SK-N-SH (cell line): ENCODE measurements at regions not wholly inside any gene's neighbourhood (a gene's known extent, or its start where the extent isn't known, plus 50 kb on each side); places are given as distances from the start of the nearest gene placed in this dataset.

Source experiments
- CTCF ChIA-PET: fragments of 300-600, 350-600 bp; formaldehyde crosslinking; extraction: SDS; loops from one replicate; lab custom pipeline; 2021; lab: Yijun Ruan, JAX
- POLR2A ChIA-PET: fragments of 350-600 bp; sonication (Branson Sonifier 250); formaldehyde crosslinking; extraction: SDS; loops from one replicate; lab custom pipeline; 2020; ENCODE audit warnings: antibody characterized with exemption, inconsistent platforms; lab: Yijun Ruan, JAX
- DNase-seq: peaks from one replicate; pipeline ENCODE4 v3.0.0; 2012
- H2AFZ ChIP-seq: fragments of 200-600 bp; sonication (generic); 2 replicates; pipeline ENCODE4 v1.8.1; 2016; ENCODE audit warnings: antibody characterized with exemption, mild to moderate bottlenecking, low read depth
- H3F3A ChIP-seq: fragments of 200-600 bp; sonication (generic); replicated peaks from 2 replicates; pipeline ENCODE3; 2016; ENCODE audit warnings: antibody characterized with exemption, mild to moderate bottlenecking; ENCODE audit not compliant: insufficient read depth
- H3K27ac ChIP-seq, 2 experiments: fragments of 200-500 bp in 1 of 2; fragments of 200-600 bp in 1 of 2; sonication (Bioruptor generic) in 1 of 2; sonication (generic), shearing (Covaris generic) in 1 of 2; 2 replicates each; pipeline versions ENCODE4 v1.5.1 to v1.6.1; 2014 to 2016; ENCODE audit warnings: low read depth in 2 of 2, inconsistent platforms in 1 of 2, low read length in 1 of 2, mild to moderate bottlenecking in 1 of 2, mixed read lengths in 1 of 2
- H3K27me3 ChIP-seq: fragments of 200-600 bp; sonication (generic), shearing (Covaris generic); 2 replicates; pipeline ENCODE4 v1.6.1; 2016; ENCODE audit warnings: mixed run types; ENCODE audit not compliant: insufficient read depth
- H3K36me3 ChIP-seq, 2 experiments: fragments of 200-500 bp in 1 of 2; fragments of 200-600 bp in 1 of 2; sonication (Bioruptor generic) in 1 of 2; sonication (generic) in 1 of 2; replicated peaks in 1 of 2; 2 replicates each; pipeline versions ENCODE3 to v1.5.1; 2014 to 2016; ENCODE audit warnings: low read length in 1 of 2, mild to moderate bottlenecking in 1 of 2; ENCODE audit not compliant: insufficient read depth in 2 of 2, control insufficient read depth in 1 of 2
- H3K4me1 ChIP-seq, 2 experiments: fragments of 200-500 bp in 1 of 2; fragments of 200-600 bp in 1 of 2; sonication (Bioruptor generic) in 1 of 2; sonication (generic), shearing (Covaris generic) in 1 of 2; 2 replicates each; pipeline versions ENCODE4 v1.5.1 to v1.6.1; 2014 to 2016; ENCODE audit warnings: low read depth in 1 of 2, low read length in 1 of 2, mixed run types in 1 of 2; ENCODE audit not compliant: insufficient read depth in 2 of 2, control insufficient read depth in 1 of 2
- H3K4me2 ChIP-seq: fragments of 200-600 bp; sonication (generic), shearing (Covaris generic); 2 replicates; pipeline ENCODE4 v1.6.1; 2017; ENCODE audit warnings: mixed run types
- H3K4me3 ChIP-seq, 2 experiments: fragments of 200-500 bp in 1 of 2; fragments of 200-600 bp in 1 of 2; sonication (Bioruptor generic) in 1 of 2; sonication (generic), shearing (Covaris generic) in 1 of 2; 2 replicates each; pipeline versions ENCODE4 v1.5.1 to v1.8.1; 2014 to 2016; ENCODE audit warnings: low read depth in 2 of 2, inconsistent platforms in 1 of 2, low read length in 1 of 2, mild to moderate bottlenecking in 1 of 2, mixed read lengths in 1 of 2, moderate library complexity in 1 of 2
- H3K79me2 ChIP-seq: fragments of 200-600 bp; sonication (generic); 2 replicates; pipeline ENCODE4 v1.8.1; 2017; ENCODE audit warnings: mild to moderate bottlenecking; ENCODE audit not compliant: insufficient read depth
- H3K9ac ChIP-seq: fragments of 200-600 bp; sonication (generic); 2 replicates; pipeline ENCODE4 v1.6.1; 2017; ENCODE audit warnings: mixed run types
- H3K9me2 ChIP-seq: fragments of 200-600 bp; sonication (generic); 2 replicates; pipeline ENCODE4 v1.6.1; 2017; ENCODE audit warnings: mixed run types
- H3K9me3 ChIP-seq: fragments of 200-600 bp; sonication (generic); 2 replicates; pipeline ENCODE4 v1.6.1; 2017; ENCODE audit warnings: mixed run types, mild to moderate bottlenecking, moderate library complexity
- H4K20me1 ChIP-seq: fragments of 200-600 bp; sonication (generic); 2 replicates; pipeline ENCODE4 v1.6.1; 2017; ENCODE audit warnings: mild to moderate bottlenecking, mixed run types; ENCODE audit not compliant: insufficient read depth
- CHD2 ChIP-seq: fragments of 150-350 bp; IDR thresholded peaks from 2 replicates; pipeline ENCODE4 v1.6.1; 2018; ENCODE audit warnings: low read length; ENCODE audit not compliant: partially characterized antibody
- ELF1 ChIP-seq: IDR thresholded peaks from 2 replicates; pipeline ENCODE4 v1.4.0; 2012
- FOSL2 ChIP-seq: IDR thresholded peaks from 2 replicates; pipeline ENCODE4 v1.4.0; 2012; ENCODE audit warnings: low read depth, mild to moderate bottlenecking, moderate library complexity, borderline replicate concordance
- FOXJ3 ChIP-seq: sonication (generic); formaldehyde crosslinking; IDR thresholded peaks from 2 replicates; pipeline ENCODE4 v1.5.1; 2020; ENCODE audit warnings: mild to moderate bottlenecking, missing genetic modification reagents
- GATA2 ChIP-seq: sonication (generic); formaldehyde crosslinking; IDR thresholded peaks from 2 replicates; pipeline ENCODE4 v1.5.0; 2020; ENCODE audit warnings: mild to moderate bottlenecking, missing genetic modification reagents
- MEF2A ChIP-seq: IDR thresholded peaks from 2 replicates; pipeline ENCODE4 v1.4.0; 2012; ENCODE audit warnings: low read depth, borderline replicate concordance
- MXI1 ChIP-seq: IDR thresholded peaks from 2 replicates; pipeline ENCODE4 v1.6.1; 2012; ENCODE audit warnings: mild to moderate bottlenecking, low read depth, low read length, improper control_type of control experiment
- POLR2AphosphoS5 ChIP-seq: IDR thresholded peaks from 2 replicates; pipeline ENCODE4 v1.6.1; 2012; ENCODE audit warnings: low read depth, low read length
- RAD21 ChIP-seq: IDR thresholded peaks from 2 replicates; pipeline ENCODE4 v1.6.1; 2012; ENCODE audit warnings: mild to moderate bottlenecking, low read length
- RCOR1 ChIP-seq: fragments of 150-350 bp; IDR thresholded peaks from 2 replicates; pipeline ENCODE4 v1.6.1; 2017; ENCODE audit warnings: antibody characterized with exemption, low read length
- RFX5 ChIP-seq: IDR thresholded peaks from 2 replicates; pipeline ENCODE4 v1.6.1; 2012; ENCODE audit warnings: mild to moderate bottlenecking, improper control_type of control experiment, low read length
- RXRA ChIP-seq: IDR thresholded peaks from 2 replicates; pipeline ENCODE4 v1.4.0; 2012; ENCODE audit warnings: low read depth, mild to moderate bottlenecking, borderline replicate concordance
- YY1 ChIP-seq: IDR thresholded peaks from 2 replicates; pipeline ENCODE4 v1.4.0; 2012; ENCODE audit warnings: low read depth, mild to moderate bottlenecking
- WGBS: methylation state at CpG from one replicate; pipeline ENCODE4 v1.1.6; 2017; ENCODE audit warnings: low lambda C conversion rate; 5-methylcytosine and 5-hydroxymethylcytosine counted together
- TF ChIP-seq, protein P1 (sequence below): IDR thresholded peaks from 2 replicates; pipeline ENCODE4 v1.4.0; 2012; ENCODE audit warnings: low read depth, borderline replicate concordance
- TF ChIP-seq, protein P2 (sequence below): fragments of 200-600 bp; sonication (generic); IDR thresholded peaks from 2 replicates; pipeline ENCODE4 v1.6.1; 2017; ENCODE audit warnings: antibody characterized with exemption, mild to moderate bottlenecking, moderate library complexity
- TF ChIP-seq, protein P3 (sequence below): fragments of 150-350 bp; IDR thresholded peaks from 2 replicates; pipeline ENCODE4 v1.6.1; 2017; ENCODE audit warnings: antibody characterized with exemption, low read length, low read depth, borderline replicate concordance
- TF ChIP-seq, protein P4 (sequence below): IDR thresholded peaks from 2 replicates; pipeline ENCODE4 v1.4.0; 2012; ENCODE audit warnings: low read depth, borderline replicate concordance

DNA sequence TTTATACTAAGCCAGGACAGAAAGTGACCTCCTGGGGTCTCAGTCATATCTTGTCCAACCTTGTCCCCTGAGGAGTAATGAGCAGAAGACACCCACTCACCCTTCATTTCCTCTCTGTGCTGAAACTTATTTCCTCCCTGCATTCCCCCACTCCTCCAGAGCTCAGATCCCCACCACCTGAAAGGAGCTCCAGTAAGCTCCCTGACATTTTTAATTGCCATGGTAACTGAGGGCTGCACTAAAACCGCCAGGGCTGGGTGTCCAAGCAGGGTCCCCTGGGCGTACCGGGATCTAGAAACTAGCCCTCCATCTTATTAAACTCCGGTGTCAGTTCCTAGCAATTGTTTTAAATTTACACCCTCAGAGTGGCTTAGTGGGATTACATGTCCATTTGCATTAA is 393.3 kb upstream of the HNRNPA3 start:
- H3K4me3 ChIP-seq = no peak overlapping the region
- H3K9ac ChIP-seq = no peak overlapping the region
- ChIA-PET POLR2A (no interaction called here), CTCF (interaction anchor here (1.1 to 12.2 kb wide), 8 partner anchors 15 to 709 kb away, joined by 3 to 231 read pairs (median 4); no protein-coding TSS in a partner anchor)
- H3K9me3 ChIP-seq = no peaks in the 10 kb centered on the region
- WGBS = 73% methylated on average over 4 of the region's 4 CpGs
- H3K27me3 ChIP-seq = no peaks in the 10 kb centered on the region
- no peak for DNase-seq
- H3K4me2 ChIP-seq = no peak overlapping the region
- no peaks in the 10 kb centered on the region for H3K79me2 ChIP-seq
- H2AFZ ChIP-seq = no peak overlapping the region
- TF ChIP-seq, protein P1, sequence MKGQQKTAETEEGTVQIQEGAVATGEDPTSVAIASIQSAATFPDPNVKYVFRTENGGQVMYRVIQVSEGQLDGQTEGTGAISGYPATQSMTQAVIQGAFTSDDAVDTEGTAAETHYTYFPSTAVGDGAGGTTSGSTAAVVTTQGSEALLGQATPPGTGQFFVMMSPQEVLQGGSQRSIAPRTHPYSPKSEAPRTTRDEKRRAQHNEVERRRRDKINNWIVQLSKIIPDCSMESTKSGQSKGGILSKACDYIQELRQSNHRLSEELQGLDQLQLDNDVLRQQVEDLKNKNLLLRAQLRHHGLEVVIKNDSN = no peak
- TF ChIP-seq FOSL2 (no peak), GATA2 (CRISPR knock-in tag) (no peak), RCOR1 (no peak), MXI1 (no peak), POLR2AphosphoS5 (no peak), RFX5 (no peak), YY1 (no peak), CHD2 (no peak), FOXJ3 (CRISPR knock-in tag) (no peak), ELF1 (no peak), RXRA (no peak), MEF2A (no peak), RAD21 (no peak)
- TF ChIP-seq, protein P2, sequence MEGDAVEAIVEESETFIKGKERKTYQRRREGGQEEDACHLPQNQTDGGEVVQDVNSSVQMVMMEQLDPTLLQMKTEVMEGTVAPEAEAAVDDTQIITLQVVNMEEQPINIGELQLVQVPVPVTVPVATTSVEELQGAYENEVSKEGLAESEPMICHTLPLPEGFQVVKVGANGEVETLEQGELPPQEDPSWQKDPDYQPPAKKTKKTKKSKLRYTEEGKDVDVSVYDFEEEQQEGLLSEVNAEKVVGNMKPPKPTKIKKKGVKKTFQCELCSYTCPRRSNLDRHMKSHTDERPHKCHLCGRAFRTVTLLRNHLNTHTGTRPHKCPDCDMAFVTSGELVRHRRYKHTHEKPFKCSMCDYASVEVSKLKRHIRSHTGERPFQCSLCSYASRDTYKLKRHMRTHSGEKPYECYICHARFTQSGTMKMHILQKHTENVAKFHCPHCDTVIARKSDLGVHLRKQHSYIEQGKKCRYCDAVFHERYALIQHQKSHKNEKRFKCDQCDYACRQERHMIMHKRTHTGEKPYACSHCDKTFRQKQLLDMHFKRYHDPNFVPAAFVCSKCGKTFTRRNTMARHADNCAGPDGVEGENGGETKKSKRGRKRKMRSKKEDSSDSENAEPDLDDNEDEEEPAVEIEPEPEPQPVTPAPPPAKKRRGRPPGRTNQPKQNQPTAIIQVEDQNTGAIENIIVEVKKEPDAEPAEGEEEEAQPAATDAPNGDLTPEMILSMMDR = no peak
- TF ChIP-seq, protein P3, sequence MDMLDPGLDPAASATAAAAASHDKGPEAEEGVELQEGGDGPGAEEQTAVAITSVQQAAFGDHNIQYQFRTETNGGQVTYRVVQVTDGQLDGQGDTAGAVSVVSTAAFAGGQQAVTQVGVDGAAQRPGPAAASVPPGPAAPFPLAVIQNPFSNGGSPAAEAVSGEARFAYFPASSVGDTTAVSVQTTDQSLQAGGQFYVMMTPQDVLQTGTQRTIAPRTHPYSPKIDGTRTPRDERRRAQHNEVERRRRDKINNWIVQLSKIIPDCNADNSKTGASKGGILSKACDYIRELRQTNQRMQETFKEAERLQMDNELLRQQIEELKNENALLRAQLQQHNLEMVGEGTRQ = no peak
- TF ChIP-seq, protein P4, sequence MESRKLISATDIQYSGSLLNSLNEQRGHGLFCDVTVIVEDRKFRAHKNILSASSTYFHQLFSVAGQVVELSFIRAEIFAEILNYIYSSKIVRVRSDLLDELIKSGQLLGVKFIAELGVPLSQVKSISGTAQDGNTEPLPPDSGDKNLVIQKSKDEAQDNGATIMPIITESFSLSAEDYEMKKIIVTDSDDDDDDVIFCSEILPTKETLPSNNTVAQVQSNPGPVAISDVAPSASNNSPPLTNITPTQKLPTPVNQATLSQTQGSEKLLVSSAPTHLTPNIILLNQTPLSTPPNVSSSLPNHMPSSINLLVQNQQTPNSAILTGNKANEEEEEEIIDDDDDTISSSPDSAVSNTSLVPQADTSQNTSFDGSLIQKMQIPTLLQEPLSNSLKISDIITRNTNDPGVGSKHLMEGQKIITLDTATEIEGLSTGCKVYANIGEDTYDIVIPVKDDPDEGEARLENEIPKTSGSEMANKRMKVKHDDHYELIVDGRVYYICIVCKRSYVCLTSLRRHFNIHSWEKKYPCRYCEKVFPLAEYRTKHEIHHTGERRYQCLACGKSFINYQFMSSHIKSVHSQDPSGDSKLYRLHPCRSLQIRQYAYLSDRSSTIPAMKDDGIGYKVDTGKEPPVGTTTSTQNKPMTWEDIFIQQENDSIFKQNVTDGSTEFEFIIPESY = no peak
- no peaks in the 10 kb centered on the region for H3K36me3 ChIP-seq
- H3K9me2 ChIP-seq = no peaks in the 10 kb centered on the region
- H3F3A ChIP-seq = no peaks in the 10 kb centered on the region
- H4K20me1 ChIP-seq = no peaks in the 10 kb centered on the region
- H3K27ac ChIP-seq = no peak overlapping the region
- peaks cover 1 to 2% of the 10 kb centered on the region in 2 experiments; a peak in 2 of 4 replicates for H3K4me1 ChIP-seq
